ENCODE measurements at regions not wholly inside any gene's neighbourhood (a gene's known extent, or its start where the extent isn't known, plus 50 kb on each side); places are given as distances from the start of the nearest gene placed in this dataset.

DNA sequence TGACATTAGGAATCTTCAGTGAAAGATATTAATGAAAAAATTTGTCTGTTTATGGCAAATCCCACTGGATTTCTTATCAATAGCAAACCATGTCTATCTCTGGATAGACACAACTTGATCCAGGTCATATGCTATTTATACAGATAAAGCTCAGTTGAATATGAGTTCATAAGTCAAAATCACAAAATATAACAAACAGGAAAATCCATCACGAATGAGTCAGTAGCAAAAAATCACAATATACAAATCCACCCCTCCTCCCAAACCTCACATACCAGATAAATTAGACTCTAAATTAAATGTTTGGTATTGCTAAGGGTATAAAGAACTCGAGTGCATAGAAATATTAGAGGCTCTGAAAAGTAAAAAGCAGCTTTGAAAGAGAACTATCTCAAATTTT lies 420.5 kb downstream of the TLL1 start (continued):
- TF ChIP-seq, protein P1, sequence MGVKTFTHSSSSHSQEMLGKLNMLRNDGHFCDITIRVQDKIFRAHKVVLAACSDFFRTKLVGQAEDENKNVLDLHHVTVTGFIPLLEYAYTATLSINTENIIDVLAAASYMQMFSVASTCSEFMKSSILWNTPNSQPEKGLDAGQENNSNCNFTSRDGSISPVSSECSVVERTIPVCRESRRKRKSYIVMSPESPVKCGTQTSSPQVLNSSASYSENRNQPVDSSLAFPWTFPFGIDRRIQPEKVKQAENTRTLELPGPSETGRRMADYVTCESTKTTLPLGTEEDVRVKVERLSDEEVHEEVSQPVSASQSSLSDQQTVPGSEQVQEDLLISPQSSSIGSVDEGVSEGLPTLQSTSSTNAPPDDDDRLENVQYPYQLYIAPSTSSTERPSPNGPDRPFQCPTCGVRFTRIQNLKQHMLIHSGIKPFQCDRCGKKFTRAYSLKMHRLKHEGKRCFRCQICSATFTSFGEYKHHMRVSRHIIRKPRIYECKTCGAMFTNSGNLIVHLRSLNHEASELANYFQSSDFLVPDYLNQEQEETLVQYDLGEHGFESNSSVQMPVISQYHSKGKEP (tag by site-specific recombination; IDR thresholded peaks at IDR 0.05): no peak
- TF ChIP-seq ZFHX2 (tag by site-specific recombination; conservative IDR thresholded peaks at IDR 0.05): no peak

DNA sequence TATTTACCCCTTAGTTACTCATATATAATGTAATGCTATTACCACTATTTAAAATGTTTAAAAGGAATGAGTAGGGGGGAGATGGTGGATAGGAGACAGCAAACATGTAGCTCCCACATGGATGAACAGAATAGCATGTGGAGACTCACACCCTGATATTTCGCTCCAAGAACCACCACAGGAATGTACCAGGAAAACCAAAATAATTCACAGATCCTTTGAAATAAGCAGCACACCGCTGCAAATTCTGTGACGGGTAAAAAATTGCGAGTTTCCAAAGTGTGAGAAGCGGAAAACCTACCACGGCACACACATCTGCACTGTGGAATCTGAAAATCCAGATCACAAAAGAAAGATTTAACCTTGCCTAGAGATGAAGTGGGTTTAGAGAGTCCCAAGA lies 428.2 kb downstream of the TLL1 start:
- Histone ChIP-seq H3K36me3 (ENCODE audit: control insufficient read depth in 2 of 2, insufficient read depth in 1 of 2, low read length in 2 of 2) (no peaks in the 10 kb centered on the region), H3K9me3 (ENCODE audit: control insufficient read depth, insufficient read depth, low read depth, low read length) (no peaks in the 10 kb centered on the region), H3K4me3 (ENCODE audit: low read depth, low read length) (no peak overlapping the region), H3K4me1 (ENCODE audit: control insufficient read depth, insufficient read depth, low read length) (no peaks in the 10 kb centered on the region), H3K27ac (ENCODE audit: extremely low read depth, low read depth, low read length) (no peak overlapping the region)
- TF ChIP-seq KLF8 (tag by site-specific recombination; IDR thresholded peaks at IDR 0.05) (no peak), ZNF394 (tag by site-specific recombination; IDR thresholded peaks at IDR 0.05; ENCODE audit: borderline replicate concordance) (no peak), ZNF658 (tag by site-specific recombination; IDR thresholded peaks at IDR 0.05) (no peak), ZBTB49 (tag by site-specific recombination; IDR thresholded peaks at IDR 0.05; ENCODE audit: low read depth) (no peak), ZNF530 (tag by site-specific recombination; IDR thresholded peaks at IDR 0.05; ENCODE audit: low read depth) (no peak)
- CTCF ChIA-PET: no interaction called here
- POLR2A ChIA-PET: no interaction called here

GRCh38 chr4:166308647-166309046 lies 435.6 kb downstream of the TLL1 start:
- Histone ChIP-seq H3K9me3 (ENCODE audit: control insufficient read depth, insufficient read depth, low read depth, low read length) (no peaks in the 10 kb centered on the region), H3K36me3 (ENCODE audit: control insufficient read depth in 2 of 2, insufficient read depth in 1 of 2, low read length in 2 of 2) (no peaks in the 10 kb centered on the region), H3K27ac (ENCODE audit: extremely low read depth, low read depth, low read length) (no peak overlapping the region), H3K4me1 (ENCODE audit: control insufficient read depth, insufficient read depth, low read length) (no peaks in the 10 kb centered on the region), H3K4me3 (ENCODE audit: low read depth, low read length) (no peak overlapping the region)
- CTCF ChIA-PET: no interaction called here
- POLR2A ChIA-PET: no interaction called here
- TF ChIP-seq ZNF544 (tag by site-specific recombination; IDR thresholded peaks at IDR 0.05) (no peak), ZFP69B (tag by site-specific recombination; IDR thresholded peaks at IDR 0.05) (no peak), ZNF157 (tag by site-specific recombination; IDR thresholded peaks at IDR 0.05) (no peak), GLI2 (tag by site-specific recombination; IDR thresholded peaks at IDR 0.05; ENCODE audit: borderline replicate concordance, low read depth) (no peak)

- Histone ChIP-seq H3K4me3 (ENCODE audit: low read depth, low read length) (no peak overlapping the region), H3K4me1 (ENCODE audit: control insufficient read depth, insufficient read depth, low read length) (no peaks in the 10 kb centered on the region), H3K9me3 (ENCODE audit: control insufficient read depth, insufficient read depth, low read depth, low read length) (no peaks in the 10 kb centered on the region), H3K36me3 (ENCODE audit: control insufficient read depth in 2 of 2, insufficient read depth in 1 of 2, low read length in 2 of 2) (no peaks in the 10 kb centered on the region), H3K27ac (ENCODE audit: extremely low read depth, low read depth, low read length) (no peak overlapping the region)
- CTCF ChIA-PET: no interaction called here
- TF ChIP-seq, protein P2, sequence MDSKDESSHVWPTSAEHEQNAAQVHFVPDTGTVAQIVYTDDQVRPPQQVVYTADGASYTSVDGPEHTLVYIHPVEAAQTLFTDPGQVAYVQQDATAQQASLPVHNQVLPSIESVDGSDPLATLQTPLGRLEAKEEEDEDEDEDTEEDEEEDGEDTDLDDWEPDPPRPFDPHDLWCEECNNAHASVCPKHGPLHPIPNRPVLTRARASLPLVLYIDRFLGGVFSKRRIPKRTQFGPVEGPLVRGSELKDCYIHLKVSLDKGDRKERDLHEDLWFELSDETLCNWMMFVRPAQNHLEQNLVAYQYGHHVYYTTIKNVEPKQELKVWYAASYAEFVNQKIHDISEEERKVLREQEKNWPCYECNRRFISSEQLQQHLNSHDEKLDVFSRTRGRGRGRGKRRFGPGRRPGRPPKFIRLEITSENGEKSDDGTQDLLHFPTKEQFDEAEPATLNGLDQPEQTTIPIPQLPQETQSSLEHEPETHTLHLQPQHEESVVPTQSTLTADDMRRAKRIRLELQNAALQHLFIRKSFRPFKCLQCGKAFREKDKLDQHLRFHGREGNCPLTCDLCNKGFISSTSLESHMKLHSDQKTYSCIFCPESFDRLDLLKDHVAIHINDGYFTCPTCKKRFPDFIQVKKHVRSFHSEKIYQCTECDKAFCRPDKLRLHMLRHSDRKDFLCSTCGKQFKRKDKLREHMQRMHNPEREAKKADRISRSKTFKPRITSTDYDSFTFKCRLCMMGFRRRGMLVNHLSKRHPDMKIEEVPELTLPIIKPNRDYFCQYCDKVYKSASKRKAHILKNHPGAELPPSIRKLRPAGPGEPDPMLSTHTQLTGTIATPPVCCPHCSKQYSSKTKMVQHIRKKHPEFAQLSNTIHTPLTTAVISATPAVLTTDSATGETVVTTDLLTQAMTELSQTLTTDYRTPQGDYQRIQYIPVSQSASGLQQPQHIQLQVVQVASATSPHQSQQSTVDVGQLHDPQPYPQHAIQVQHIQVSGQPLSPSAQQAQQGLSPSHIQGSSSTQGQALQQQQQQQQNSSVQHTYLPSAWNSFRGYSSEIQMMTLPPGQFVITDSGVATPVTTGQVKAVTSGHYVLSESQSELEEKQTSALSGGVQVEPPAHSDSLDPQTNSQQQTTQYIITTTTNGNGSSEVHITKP (tag by site-specific recombination; IDR thresholded peaks at IDR 0.05): no peak
- TF ChIP-seq, protein P3, sequence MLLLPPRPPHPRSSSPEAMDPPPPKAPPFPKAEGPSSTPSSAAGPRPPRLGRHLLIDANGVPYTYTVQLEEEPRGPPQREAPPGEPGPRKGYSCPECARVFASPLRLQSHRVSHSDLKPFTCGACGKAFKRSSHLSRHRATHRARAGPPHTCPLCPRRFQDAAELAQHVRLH (tag by site-specific recombination; IDR thresholded peaks at IDR 0.05): no peak
- no peak for TF ChIP-seq BCL11B (tag by site-specific recombination; IDR thresholded peaks at IDR 0.05; ENCODE audit: low read depth)
- TF ChIP-seq EGR2 (tag by site-specific recombination; IDR thresholded peaks at IDR 0.05; ENCODE audit: low read depth): no peak
- TF ChIP-seq, protein P4, sequence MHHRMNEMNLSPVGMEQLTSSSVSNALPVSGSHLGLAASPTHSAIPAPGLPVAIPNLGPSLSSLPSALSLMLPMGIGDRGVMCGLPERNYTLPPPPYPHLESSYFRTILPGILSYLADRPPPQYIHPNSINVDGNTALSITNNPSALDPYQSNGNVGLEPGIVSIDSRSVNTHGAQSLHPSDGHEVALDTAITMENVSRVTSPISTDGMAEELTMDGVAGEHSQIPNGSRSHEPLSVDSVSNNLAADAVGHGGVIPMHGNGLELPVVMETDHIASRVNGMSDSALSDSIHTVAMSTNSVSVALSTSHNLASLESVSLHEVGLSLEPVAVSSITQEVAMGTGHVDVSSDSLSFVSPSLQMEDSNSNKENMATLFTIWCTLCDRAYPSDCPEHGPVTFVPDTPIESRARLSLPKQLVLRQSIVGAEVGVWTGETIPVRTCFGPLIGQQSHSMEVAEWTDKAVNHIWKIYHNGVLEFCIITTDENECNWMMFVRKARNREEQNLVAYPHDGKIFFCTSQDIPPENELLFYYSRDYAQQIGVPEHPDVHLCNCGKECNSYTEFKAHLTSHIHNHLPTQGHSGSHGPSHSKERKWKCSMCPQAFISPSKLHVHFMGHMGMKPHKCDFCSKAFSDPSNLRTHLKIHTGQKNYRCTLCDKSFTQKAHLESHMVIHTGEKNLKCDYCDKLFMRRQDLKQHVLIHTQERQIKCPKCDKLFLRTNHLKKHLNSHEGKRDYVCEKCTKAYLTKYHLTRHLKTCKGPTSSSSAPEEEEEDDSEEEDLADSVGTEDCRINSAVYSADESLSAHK (tag by site-specific recombination; IDR thresholded peaks at IDR 0.05): no peak
- TF ChIP-seq ZNF433 (tag by site-specific recombination; IDR thresholded peaks at IDR 0.05; ENCODE audit: low read depth): no peak
- no peak for TF ChIP-seq RBAK (tag by site-specific recombination; IDR thresholded peaks at IDR 0.05)
- no peak for TF ChIP-seq ZNF548 (tag by site-specific recombination; IDR thresholded peaks at IDR 0.05)
- TF ChIP-seq KLF10 (tag by site-specific recombination; IDR thresholded peaks at IDR 0.05): no peak
- POLR2A ChIA-PET: no interaction called here
These were observed 436.2 kb downstream of the TLL1 start for GRCh38 chr4:166309286-166309685.
